Tibial artery (tissue), 4 donors: ENCODE measurements at regions not wholly inside any gene's neighbourhood (a gene's known extent, or its start where the extent isn't known, plus 50 kb on each side); places are given as distances from the start of the nearest gene placed in this dataset.

Experiments
- DNase-seq, 2 donors: peaks; one replicate each; pipeline ENCODE4 v3.0.0-alpha.2; 2019
- H3K27ac ChIP-seq, 2 donors: fragments of 200-600 bp; sonication (generic) in 1 of 2; 1 replicate in 1 of 2; 2 replicates in 1 of 2; pipeline ENCODE4 v1.5.1; 2018 to 2019; ENCODE audit warnings: mild to moderate bottlenecking in 1 of 2
- H3K27me3 ChIP-seq, 2 donors: fragments of 200-600 bp; sonication (generic) in 1 of 2; one replicate each; pipeline versions ENCODE4 v1.5.1 to v1.6.0; 2016 to 2019
- H3K36me3 ChIP-seq, 3 donors: fragments of 200-600 bp; sonication (generic) in 2 of 3; one replicate each; pipeline ENCODE4 v1.5.1; 2016 to 2019; ENCODE audit warnings: mild to moderate bottlenecking in 2 of 3
- H3K4me1 ChIP-seq, 4 donors: fragments of 200-600 bp; sonication (generic) in 2 of 4; 1 replicate in 3 of 4; 2 replicates in 1 of 4; pipeline ENCODE4 v1.5.1; 2016 to 2019
- H3K4me3 ChIP-seq, 2 donors: fragments of 200-600 bp; sonication (generic) in 1 of 2; 1 replicate in 1 of 2; 2 replicates in 1 of 2; pipeline ENCODE4 v1.5.1; 2018 to 2019; ENCODE audit warnings: mild to moderate bottlenecking in 2 of 2
- H3K9me3 ChIP-seq, 3 donors: fragments of 200-600 bp; sonication (generic) in 1 of 3; one replicate each; pipeline ENCODE4 v1.5.1; 2016 to 2019
- CTCF ChIP-seq, 2 experiments: fragments of 200-600 bp in 1 of 2; fragments of 450-650 bp in 1 of 2; IDR thresholded peaks; one replicate each; pipeline ENCODE4 v1.5.1; 2017 to 2019; ENCODE audit warnings: antibody characterized with exemption in 2 of 2, mild to moderate bottlenecking in 1 of 2, moderate library complexity in 1 of 2
- intact Hi-C: fragments of 100-400 bp; cut with DNase I; formaldehyde crosslinking; loops from one replicate; pipeline ENCODE4 v1.15.0; 2023; ENCODE audit warnings: low total_unique reads

DNA sequence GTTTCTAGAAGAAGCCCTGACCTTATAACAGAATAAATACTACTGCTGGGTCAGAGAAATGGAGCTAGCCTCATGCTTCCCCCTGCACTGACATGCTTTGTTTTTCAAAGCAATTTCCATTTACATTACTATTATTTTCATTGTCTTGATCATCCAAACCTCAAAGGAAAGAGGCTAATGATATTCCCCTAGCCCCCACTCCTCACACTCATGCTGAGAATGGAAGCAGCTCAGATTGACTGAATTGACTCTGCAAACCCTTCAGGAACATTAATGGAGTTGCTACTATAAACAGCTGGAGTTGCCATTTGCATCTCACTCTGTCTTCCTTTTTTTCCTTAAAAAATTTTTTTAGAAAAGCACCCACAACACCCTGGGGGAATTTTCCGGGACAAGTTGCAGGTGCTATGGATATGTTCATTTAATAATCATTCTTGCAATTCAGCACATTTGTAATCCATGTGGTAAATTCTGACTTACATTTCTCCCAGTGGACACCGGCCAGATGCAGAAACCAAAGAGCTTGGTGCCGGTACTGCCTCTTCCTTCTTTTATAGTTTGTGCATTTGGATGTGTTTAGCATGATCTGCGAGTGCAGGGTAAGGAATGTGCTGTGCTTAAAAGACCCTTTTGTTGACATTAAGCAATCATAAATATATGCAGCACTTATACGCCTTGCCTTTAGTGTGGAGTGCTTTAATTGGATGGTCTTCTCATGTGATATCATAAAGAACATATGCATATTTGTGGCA lies 103.3 kb upstream of the OSR1 start:
- Histone ChIP-seq H3K4me3 (no peak overlapping the region), H3K36me3 (no peaks in the 10 kb centered on the region), H3K27me3 (no peaks in the 10 kb centered on the region), H3K27ac (no peak overlapping the region), H3K9me3 (no peaks in the 10 kb centered on the region), H3K4me1 (peaks cover 0 to 10% (median 0%) of the 10 kb centered on the region in 4 donors)
- DNase-seq: no peak
- intact Hi-C loops: no loop called here
- no peak for TF ChIP-seq CTCF (IDR thresholded peaks at IDR 0.05)

- Histone ChIP-seq H3K4me1 (peaks cover 0 to 10% (median 0%) of the 10 kb centered on the region in 4 donors), H3K36me3 (no peaks in the 10 kb centered on the region), H3K27ac (no peak overlapping the region), H3K27me3 (no peaks in the 10 kb centered on the region), H3K9me3 (no peaks in the 10 kb centered on the region), H3K4me3 (no peak overlapping the region)
- DNase-seq: no peak
- no peak for TF ChIP-seq CTCF (IDR thresholded peaks at IDR 0.05)
- intact Hi-C loops: no loop called here
Observed at GRCh38 chr2:19460761-19461160, 102.3 kb upstream of the OSR1 start.

GRCh38 chr2:19458427-19459003 lies 100.1 kb upstream of the OSR1 start:
- H3K4me1 ChIP-seq: peaks cover 0 to 10% (median 0%) of the 10 kb centered on the region in 4 donors
- intact Hi-C loops: no loop called here
- H3K27ac ChIP-seq: no peak overlapping the region
- DNase-seq: no peak
- no peak for TF ChIP-seq CTCF (IDR thresholded peaks at IDR 0.05)
- H3K4me3 ChIP-seq: no peak overlapping the region
- peaks cover 0 to 12% (median 8%) of the 10 kb centered on the region in 3 donors for H3K9me3 ChIP-seq
- H3K27me3 ChIP-seq: no peaks in the 10 kb centered on the region
- H3K36me3 ChIP-seq: no peaks in the 10 kb centered on the region

DNA sequence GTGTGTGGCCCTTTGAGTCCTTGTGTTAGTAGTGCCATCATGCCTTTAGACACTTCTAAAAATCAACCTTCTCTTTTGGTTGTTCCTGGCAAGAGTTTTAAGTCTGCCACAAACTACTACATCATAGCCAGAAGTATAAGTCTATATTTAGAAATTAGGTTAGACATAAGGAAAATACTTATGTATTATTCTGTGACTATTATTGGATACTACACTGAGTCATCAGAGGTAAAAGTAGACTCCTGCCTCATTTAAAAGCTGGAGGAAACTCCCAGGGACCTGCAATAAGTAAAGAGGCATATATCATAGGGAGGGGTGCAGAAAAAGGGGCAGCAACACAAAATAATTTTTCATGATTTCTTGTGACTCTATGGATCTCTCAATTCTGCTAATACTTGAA lies 99.4 kb upstream of the OSR1 start:
- Histone ChIP-seq H3K4me3 (no peak overlapping the region), H3K27ac (no peak overlapping the region), H3K4me1 (peaks cover 0 to 10% (median 0%) of the 10 kb centered on the region in 4 donors), H3K9me3 (peaks cover 0 to 12% (median 8%) of the 10 kb centered on the region in 3 donors), H3K36me3 (no peaks in the 10 kb centered on the region), H3K27me3 (no peaks in the 10 kb centered on the region)
- intact Hi-C loops: no loop called here
- no peak for DNase-seq
- no peak for TF ChIP-seq CTCF (IDR thresholded peaks at IDR 0.05)

DNA sequence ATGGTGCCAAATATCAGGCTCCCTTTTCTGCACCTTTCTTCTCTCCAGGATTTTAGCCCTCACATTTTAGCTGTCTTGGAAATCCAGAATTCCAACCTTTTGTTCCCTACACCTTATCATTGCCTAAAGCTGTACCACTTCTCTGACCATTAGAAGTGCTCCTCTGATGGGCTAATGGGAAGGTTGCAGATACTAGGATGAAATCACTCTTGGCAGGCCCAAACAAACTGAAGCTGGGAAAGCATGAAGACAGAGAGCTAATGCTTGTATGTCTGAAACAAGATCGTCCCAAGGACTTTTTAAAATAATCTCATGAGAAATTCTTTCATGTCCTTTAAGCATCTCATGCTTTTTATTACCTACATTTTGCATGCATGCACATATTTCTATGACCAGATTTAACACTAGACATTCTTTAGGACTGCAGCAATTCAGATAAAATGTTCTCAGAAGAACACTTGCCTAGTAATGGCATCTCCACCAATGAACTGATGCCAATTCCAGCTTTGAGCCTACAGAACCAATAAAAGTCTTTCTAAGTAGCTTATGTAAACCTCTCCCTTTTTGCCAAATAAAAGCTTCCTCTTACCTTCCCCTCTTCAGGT lies 98.4 kb upstream of the OSR1 start:
- H3K36me3 ChIP-seq: no peaks in the 10 kb centered on the region
- intact Hi-C loops: no loop called here

More for the DNA sequence above, 98.4 kb upstream of the OSR1 start:
- Histone ChIP-seq H3K9me3 (peaks cover 0 to 12% (median 8%) of the 10 kb centered on the region in 3 donors), H3K4me1 (peaks cover 0 to 10% (median 0%) of the 10 kb centered on the region in 4 donors), H3K27ac (no peak overlapping the region), H3K27me3 (no peaks in the 10 kb centered on the region), H3K4me3 (no peak overlapping the region)
- no peak for TF ChIP-seq CTCF (IDR thresholded peaks at IDR 0.05)
- DNase-seq: no peak
